CD14-positive monocyte (primary cell): ENCODE measurements at regions not wholly inside any gene's neighbourhood (a gene's known extent, or its start where the extent isn't known, plus 50 kb on each side); places are given as distances from the start of the nearest gene placed in this dataset.

Source experiments
- DNase-seq, 3 donors: peaks; one replicate each; pipeline ENCODE4 v3.0.0-alpha.2; 2011 to 2022
- H2AFZ ChIP-seq: 2 replicates; pipeline ENCODE4 v1.6.0; 2012; ENCODE audit warnings: mild to moderate bottlenecking, low read depth, low read length, inconsistent platforms; ENCODE audit not compliant: insufficient read depth, poor library complexity, severe bottlenecking
- H3K27ac ChIP-seq, 2 donors: 1 replicate in 1 of 2; 2 replicates in 1 of 2; pipeline ENCODE4 v1.5.1; 2012 to 2013; ENCODE audit warnings: low read length in 2 of 2, control low read depth in 1 of 2, inconsistent platforms in 1 of 2, low read depth in 1 of 2, mild to moderate bottlenecking in 1 of 2
- H3K27me3 ChIP-seq, 2 donors: one replicate each; pipeline versions ENCODE4 v1.6.0 to v1.6.1; 2011 to 2013; ENCODE audit warnings: low read length in 2 of 2; ENCODE audit not compliant: control insufficient read depth in 2 of 2, insufficient read depth in 2 of 2
- H3K36me3 ChIP-seq, 2 donors: replicated peaks in 1 of 2; 1 replicate in 1 of 2; 2 replicates in 1 of 2; pipeline versions ENCODE4 v1.5.1 to v1.6.1; 2012 to 2013; ENCODE audit warnings: low read length in 2 of 2, control low read depth in 1 of 2, inconsistent platforms in 1 of 2, mild to moderate bottlenecking in 1 of 2; ENCODE audit not compliant: insufficient read depth in 2 of 2, control insufficient read depth in 1 of 2
- H3K4me1 ChIP-seq, 2 donors: 1 replicate in 1 of 2; 2 replicates in 1 of 2; pipeline versions ENCODE4 v1.5.1 to v1.6.1; 2012 to 2013; ENCODE audit warnings: low read length in 2 of 2, control low read depth in 1 of 2, inconsistent platforms in 1 of 2, mild to moderate bottlenecking in 1 of 2, moderate library complexity in 1 of 2; ENCODE audit not compliant: insufficient read depth in 2 of 2, control insufficient read depth in 1 of 2
- H3K4me2 ChIP-seq: replicated peaks from 2 replicates; pipeline ENCODE3; 2012; ENCODE audit warnings: low read length, moderate library complexity, mild to moderate bottlenecking; ENCODE audit not compliant: poor library complexity, severe bottlenecking; ENCODE audit errors: extremely low read depth
- H3K4me3 ChIP-seq, 3 experiments: fragments of 200-600 bp in 1 of 3; sonication (generic) in 1 of 3; replicated peaks in 1 of 3; 1 replicate in 2 of 3; 2 replicates in 1 of 3; pipeline ENCODE4 v1.5.1; 2011 to 2013; ENCODE audit warnings: low read length in 3 of 3, mild to moderate bottlenecking in 3 of 3, control low read depth in 2 of 3, low read depth in 2 of 3, inconsistent platforms in 1 of 3, moderate library complexity in 1 of 3
- H3K79me2 ChIP-seq: 2 replicates; pipeline ENCODE4 v1.6.0; 2012; ENCODE audit warnings: mild to moderate bottlenecking, control low read depth, inconsistent platforms, low read length, moderate library complexity; ENCODE audit not compliant: insufficient read depth
- H3K9ac ChIP-seq: 2 replicates; pipeline ENCODE4 v1.6.0; 2017; ENCODE audit warnings: low read length, mild to moderate bottlenecking; ENCODE audit not compliant: insufficient read depth, poor library complexity, severe bottlenecking
- H3K9me3 ChIP-seq, 2 donors: replicated peaks in 1 of 2; 1 replicate in 1 of 2; 2 replicates in 1 of 2; pipeline versions ENCODE4 v1.5.1 to v1.6.1; 2012 to 2013; ENCODE audit warnings: low read length in 2 of 2, control low read depth in 1 of 2; ENCODE audit not compliant: control insufficient read depth in 1 of 2, insufficient read depth in 1 of 2
- H4K20me1 ChIP-seq: 2 replicates; pipeline ENCODE4 v1.6.0; 2012; ENCODE audit warnings: mild to moderate bottlenecking, low read length, control low read depth, moderate library complexity; ENCODE audit not compliant: insufficient read depth
- H3K27ac Mint-ChIP-seq, 7 donors: one replicate each; pipeline ENCODE4 v1.8.0; 2020; ENCODE audit warnings: mild to moderate bottlenecking in 7 of 7, mixed read lengths in 7 of 7, moderate library complexity in 6 of 7, inconsistent platforms in 2 of 7
- H3K27me3 Mint-ChIP-seq, 3 donors: one replicate each; pipeline ENCODE4 v1.8.0; 2021 to 2022; ENCODE audit warnings: low read depth in 3 of 3, mild to moderate bottlenecking in 3 of 3, mixed read lengths in 3 of 3, moderate library complexity in 3 of 3, inconsistent platforms in 1 of 3
- H3K36me3 Mint-ChIP-seq, 2 donors: one replicate each; pipeline ENCODE4 v1.8.0; 2020; ENCODE audit warnings: mixed read lengths in 2 of 2, inconsistent platforms in 1 of 2, mild to moderate bottlenecking in 1 of 2
- H3K4me1 Mint-ChIP-seq: one replicate; pipeline ENCODE4 v1.8.0; 2020; ENCODE audit warnings: mild to moderate bottlenecking, mixed read lengths
- H3K4me3 Mint-ChIP-seq, 2 donors: one replicate each; pipeline ENCODE4 v1.8.0; 2020; ENCODE audit warnings: mild to moderate bottlenecking in 2 of 2, mixed read lengths in 2 of 2, moderate library complexity in 1 of 2
- H3K9me3 Mint-ChIP-seq, 7 donors: one replicate each; pipeline ENCODE4 v1.8.0; 2020 to 2022; ENCODE audit warnings: mixed read lengths in 7 of 7, mild to moderate bottlenecking in 6 of 7, moderate library complexity in 6 of 7, inconsistent platforms in 2 of 7
- WGBS: methylation state at CpG from one replicate; pipeline ENCODE4 v1.1.5; 2013; ENCODE audit warnings: missing lambda C conversion rate; ENCODE audit not compliant: insufficient coverage; 5-methylcytosine and 5-hydroxymethylcytosine counted together
- intact Hi-C, 2 donors: fragments of 100-400 bp; cut with micrococcal nuclease; formaldehyde crosslinking; loops; one replicate each; pipeline versions ENCODE4 v1.15.0 to v1.15.1; 2023
- TF ChIP-seq, protein P1 (sequence below): fragments of 200-600 bp; IDR thresholded peaks from one replicate; pipeline ENCODE4 v1.8.0; 2022; ENCODE audit warnings: antibody characterized with exemption, mild to moderate bottlenecking

- WGBS: no CpG with 5 or more reads among the region's 2 CpGs
- no peaks in the 10 kb centered on the region for H3K36me3 ChIP-seq
These were observed 734.9 kb downstream of the NUP35 start for GRCh38 chr2:183859129-183859528.

DNA sequence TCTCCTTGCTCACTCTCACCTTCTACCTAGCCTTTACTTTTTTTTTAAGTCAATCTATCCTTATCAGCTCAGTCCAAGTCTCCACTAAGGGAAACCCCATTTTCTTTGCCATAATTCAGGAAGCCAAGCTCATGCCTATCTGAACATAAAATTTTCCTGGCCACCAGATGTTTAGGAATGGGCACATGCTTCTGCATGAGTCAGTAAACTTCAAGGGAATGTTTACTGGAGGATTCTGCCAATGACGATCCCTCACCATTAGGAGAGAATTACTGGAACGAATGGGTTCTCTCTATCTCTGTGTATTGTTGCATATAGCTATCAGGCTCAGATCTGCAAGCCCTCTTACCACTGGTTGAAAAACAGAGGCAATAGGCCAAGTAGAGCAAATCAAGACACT, 731.7 kb upstream of the ZNF804A start:
- H2AFZ ChIP-seq: no peak overlapping the region
- peaks cover 6 to 7% of the 10 kb centered on the region in 2 donors for H3K9me3 ChIP-seq
- peaks cover 0 to 5% (median 2%) of the 10 kb centered on the region in 7 donors for H3K9me3 Mint-ChIP-seq
- intact Hi-C loops: no loop called here
- no peaks in the 10 kb centered on the region for H3K4me1 ChIP-seq
- no peak overlapping the region for H3K4me2 ChIP-seq
- DNase-seq: no peak
- H3K27me3 ChIP-seq: no peaks in the 10 kb centered on the region
- no peaks in the 10 kb centered on the region for H3K27me3 Mint-ChIP-seq
- TF ChIP-seq, protein P1, sequence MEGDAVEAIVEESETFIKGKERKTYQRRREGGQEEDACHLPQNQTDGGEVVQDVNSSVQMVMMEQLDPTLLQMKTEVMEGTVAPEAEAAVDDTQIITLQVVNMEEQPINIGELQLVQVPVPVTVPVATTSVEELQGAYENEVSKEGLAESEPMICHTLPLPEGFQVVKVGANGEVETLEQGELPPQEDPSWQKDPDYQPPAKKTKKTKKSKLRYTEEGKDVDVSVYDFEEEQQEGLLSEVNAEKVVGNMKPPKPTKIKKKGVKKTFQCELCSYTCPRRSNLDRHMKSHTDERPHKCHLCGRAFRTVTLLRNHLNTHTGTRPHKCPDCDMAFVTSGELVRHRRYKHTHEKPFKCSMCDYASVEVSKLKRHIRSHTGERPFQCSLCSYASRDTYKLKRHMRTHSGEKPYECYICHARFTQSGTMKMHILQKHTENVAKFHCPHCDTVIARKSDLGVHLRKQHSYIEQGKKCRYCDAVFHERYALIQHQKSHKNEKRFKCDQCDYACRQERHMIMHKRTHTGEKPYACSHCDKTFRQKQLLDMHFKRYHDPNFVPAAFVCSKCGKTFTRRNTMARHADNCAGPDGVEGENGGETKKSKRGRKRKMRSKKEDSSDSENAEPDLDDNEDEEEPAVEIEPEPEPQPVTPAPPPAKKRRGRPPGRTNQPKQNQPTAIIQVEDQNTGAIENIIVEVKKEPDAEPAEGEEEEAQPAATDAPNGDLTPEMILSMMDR: no peak
- H3K36me3 Mint-ChIP-seq: no peaks in the 10 kb centered on the region
- H3K36me3 ChIP-seq: no peaks in the 10 kb centered on the region
- H3K27ac ChIP-seq: no peak overlapping the region
- H3K4me1 Mint-ChIP-seq: no peaks in the 10 kb centered on the region
- no CpG with 5 or more reads among the region's 2 CpGs for WGBS
- no peaks in the 10 kb centered on the region for H4K20me1 ChIP-seq
- no peak overlapping the region for H3K4me3 Mint-ChIP-seq
- H3K27ac Mint-ChIP-seq: no peak overlapping the region
- H3K9ac ChIP-seq: no peak overlapping the region
- no peaks in the 10 kb centered on the region for H3K79me2 ChIP-seq
- no peak overlapping the region for H3K4me3 ChIP-seq

More at GRCh38 chr2:183859129-183859528, 734.9 kb downstream of the NUP35 start:
- H3K4me3 ChIP-seq: no peak overlapping the region
- H3K4me1 ChIP-seq: no peaks in the 10 kb centered on the region
- H2AFZ ChIP-seq: no peak overlapping the region
- no peaks in the 10 kb centered on the region for H3K79me2 ChIP-seq
- no peak overlapping the region for H3K27ac Mint-ChIP-seq
- no peaks in the 10 kb centered on the region for H4K20me1 ChIP-seq
- no peak overlapping the region for H3K4me2 ChIP-seq
- H3K9me3 Mint-ChIP-seq: peaks cover 0 to 11% (median 3%) of the 10 kb centered on the region in 7 donors
- no peaks in the 10 kb centered on the region for H3K27me3 ChIP-seq
- H3K4me3 Mint-ChIP-seq: no peak overlapping the region
- TF ChIP-seq, protein P1: no peak
- no peaks in the 10 kb centered on the region for H3K27me3 Mint-ChIP-seq
- H3K27ac ChIP-seq: no peak overlapping the region
- H3K4me1 Mint-ChIP-seq: no peaks in the 10 kb centered on the region
- DNase-seq: no peak
- no peak overlapping the region for H3K9ac ChIP-seq
- no peaks in the 10 kb centered on the region for H3K36me3 Mint-ChIP-seq
- intact Hi-C loops: no loop called here
- H3K9me3 ChIP-seq: peaks cover 0 to 7% of the 10 kb centered on the region in 2 donors
